Thymus (tissue), 11 donors: ENCODE measurements at regions not wholly inside any gene's neighbourhood (a gene's known extent, or its start where the extent isn't known, plus 50 kb on each side); places are given as distances from the start of the nearest gene placed in this dataset.

Experiments used
- DNase-seq, 9 donors: peaks; one replicate each; pipeline ENCODE4 v3.0.0-alpha.2; 2013; ENCODE audit warnings: low spot score in 9 of 9, low read depth in 6 of 9, missing footprints in 1 of 9
- H3K27ac ChIP-seq, 2 donors: one replicate each; pipeline ENCODE4 v1.5.1; 2013; ENCODE audit warnings: control low read depth in 1 of 2, low read depth in 1 of 2, low read length in 1 of 2, mild to moderate bottlenecking in 1 of 2, moderate library complexity in 1 of 2
- H3K27me3 ChIP-seq, 2 donors: one replicate each; pipeline ENCODE4 v1.5.1; 2013; ENCODE audit warnings: low read length in 1 of 2; ENCODE audit not compliant: control insufficient read depth in 2 of 2, insufficient read depth in 1 of 2
- H3K36me3 ChIP-seq, 2 donors: one replicate each; pipeline ENCODE4 v1.5.1; 2013; ENCODE audit warnings: low read length in 1 of 2, mild to moderate bottlenecking in 1 of 2, moderate library complexity in 1 of 2; ENCODE audit not compliant: control insufficient read depth in 2 of 2, insufficient read depth in 2 of 2
- H3K4me1 ChIP-seq, 2 donors: one replicate each; pipeline ENCODE4 v1.5.1; 2013; ENCODE audit warnings: low read length in 2 of 2; ENCODE audit not compliant: control insufficient read depth in 2 of 2, insufficient read depth in 2 of 2
- H3K4me3 ChIP-seq, 2 donors: one replicate each; pipeline ENCODE4 v1.5.1; 2013; ENCODE audit warnings: low read length in 2 of 2, control low read depth in 1 of 2, mild to moderate bottlenecking in 1 of 2
- H3K9me3 ChIP-seq, 2 donors: one replicate each; pipeline ENCODE4 v1.5.1; 2013; ENCODE audit warnings: low read length in 1 of 2, mild to moderate bottlenecking in 1 of 2; ENCODE audit not compliant: control insufficient read depth in 2 of 2, insufficient read depth in 1 of 2
- WGBS: extraction: QIAGEN DNeasy Blood & Tissue Kit; methylation state at CpG from one replicate; pipeline ENCODE4 v1.1.7; 2013; 5-methylcytosine and 5-hydroxymethylcytosine counted together
- donor health status: healthy.

DNA sequence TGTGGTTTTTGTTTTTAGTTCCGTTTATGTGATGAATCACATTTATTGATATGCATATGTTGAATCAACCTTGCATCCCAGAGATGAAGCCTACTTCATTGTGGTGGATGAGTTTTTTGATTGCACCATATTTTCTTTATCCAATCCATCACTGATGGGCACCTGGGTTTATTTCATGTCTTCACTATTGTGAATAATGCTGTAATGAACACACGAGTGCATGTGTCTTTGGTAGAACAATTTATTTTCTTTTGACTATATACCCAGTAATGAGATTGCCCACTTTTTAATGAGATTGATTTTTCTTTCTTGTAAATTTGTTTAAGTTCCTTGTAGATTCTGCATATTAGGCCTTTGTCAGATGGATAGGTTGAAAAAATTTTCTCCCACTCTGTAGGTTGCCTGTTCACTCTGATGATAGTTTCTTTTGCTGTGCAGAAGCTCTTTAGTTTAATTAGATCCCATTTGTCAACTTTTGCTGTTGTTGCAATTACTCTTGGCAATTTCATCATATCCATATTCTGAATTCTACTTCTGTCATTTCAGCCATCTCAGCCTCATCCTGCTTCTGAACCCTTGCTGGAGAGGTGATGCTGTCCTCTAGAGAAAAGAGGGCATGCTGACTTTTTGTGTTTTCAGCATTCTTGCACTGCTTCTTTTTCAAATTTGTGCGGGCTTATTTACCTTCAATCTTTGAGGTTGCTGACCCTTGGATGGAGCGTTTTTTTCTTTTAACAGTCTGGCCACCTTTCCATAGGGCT, 96.2 kb upstream of the CTAGE1 start:
- Histone ChIP-seq H3K4me1 (no peaks in the 10 kb centered on the region), H3K36me3 (no peaks in the 10 kb centered on the region), H3K4me3 (no peak overlapping the region), H3K27me3 (no peaks in the 10 kb centered on the region), H3K9me3 (peaks cover 0 to 1% of the 10 kb centered on the region in 2 donors), H3K27ac (no peak overlapping the region)
- DNase-seq, result no peak
- WGBS, result 97% methylated on average over 4 of the region's 4 CpGs

DNA sequence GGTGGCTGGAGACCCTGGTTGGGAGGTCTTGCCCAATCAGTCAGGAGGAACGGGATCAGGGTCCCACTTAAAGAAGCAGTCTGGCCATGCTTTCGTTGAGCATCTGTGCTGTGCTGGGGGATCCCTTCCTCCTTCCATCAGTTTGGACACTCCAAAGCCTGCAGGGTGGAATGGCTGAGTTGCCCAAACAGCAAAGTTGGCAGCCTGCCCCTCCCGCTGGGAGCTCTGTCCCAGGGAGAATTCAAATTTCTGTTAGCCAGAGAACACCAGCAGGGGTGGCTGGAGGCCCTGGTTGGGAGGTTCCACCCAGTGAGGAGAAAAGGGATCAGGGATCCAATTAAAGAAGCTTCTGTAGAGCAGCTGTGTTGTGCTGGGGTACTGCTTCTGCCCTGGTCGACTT, 96.9 kb upstream of the CTAGE1 start:
- Histone ChIP-seq H3K4me1 (no peaks in the 10 kb centered on the region), H3K27ac (no peak overlapping the region), H3K36me3 (no peaks in the 10 kb centered on the region), H3K27me3 (no peaks in the 10 kb centered on the region), H3K9me3 (peaks cover 0 to 1% of the 10 kb centered on the region in 2 donors), H3K4me3 (no peak overlapping the region)
- DNase-seq, result no peak
- 96% methylated on average over 4 of the region's 4 CpGs for WGBS

DNA sequence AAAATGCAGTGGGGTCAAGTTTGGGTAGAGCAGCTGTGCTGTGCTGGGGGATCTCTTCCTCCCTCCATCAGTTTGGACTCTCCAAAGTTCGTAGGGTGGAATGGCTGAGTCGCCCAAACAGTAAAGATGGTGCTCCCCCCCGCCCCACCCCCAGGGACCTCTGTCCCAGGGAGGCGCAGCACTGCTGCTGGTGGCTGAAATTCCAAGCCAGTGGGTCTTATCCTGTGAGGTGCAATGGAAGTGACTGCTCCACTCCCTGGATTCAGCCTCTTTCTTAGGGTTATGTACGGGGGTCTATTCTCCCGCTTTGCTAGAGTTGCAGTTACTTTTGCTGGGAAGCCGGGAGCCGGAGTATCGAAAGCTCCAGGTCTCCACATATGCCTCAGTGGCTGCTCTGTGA, 97.5 kb upstream of the CTAGE1 start:
- H3K27me3 ChIP-seq, result no peaks in the 10 kb centered on the region
- no peak overlapping the region for H3K4me3 ChIP-seq
- H3K36me3 ChIP-seq, result no peaks in the 10 kb centered on the region
- no peak for DNase-seq
- 95% methylated on average over 9 of the region's 9 CpGs for WGBS
- H3K4me1 ChIP-seq, result no peaks in the 10 kb centered on the region
- H3K27ac ChIP-seq, result no peak overlapping the region
- H3K9me3 ChIP-seq, result peaks cover 0 to 1% of the 10 kb centered on the region in 2 donors

DNA sequence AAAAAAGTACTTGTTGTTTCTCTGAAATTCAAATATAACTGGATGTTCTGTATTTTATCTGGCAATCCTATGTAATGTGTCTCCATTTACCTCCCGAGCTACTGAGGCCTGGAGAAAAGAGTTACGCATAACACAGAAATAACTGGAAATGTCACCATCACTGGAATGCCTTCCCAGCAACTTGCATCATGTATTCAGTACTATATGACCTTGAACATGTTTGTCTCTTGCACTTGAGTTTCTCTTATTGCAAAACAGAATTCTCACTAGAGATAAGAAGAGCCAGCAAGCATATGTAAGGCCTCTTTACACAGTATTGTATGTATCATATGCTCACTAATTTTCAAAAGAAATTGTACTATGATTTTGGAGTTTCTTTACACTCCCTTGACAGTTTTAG, 99.6 kb upstream of the CTAGE1 start:
- H3K4me1 ChIP-seq, result no peaks in the 10 kb centered on the region
- no peak overlapping the region for H3K27ac ChIP-seq
- H3K4me3 ChIP-seq, result no peak overlapping the region
- H3K9me3 ChIP-seq, result peaks cover 0 to 1% of the 10 kb centered on the region in 2 donors
- no peaks in the 10 kb centered on the region for H3K27me3 ChIP-seq
- no peaks in the 10 kb centered on the region for H3K36me3 ChIP-seq
- WGBS, result 96% methylated on average over 2 of the region's 2 CpGs
- no peak for DNase-seq

DNA sequence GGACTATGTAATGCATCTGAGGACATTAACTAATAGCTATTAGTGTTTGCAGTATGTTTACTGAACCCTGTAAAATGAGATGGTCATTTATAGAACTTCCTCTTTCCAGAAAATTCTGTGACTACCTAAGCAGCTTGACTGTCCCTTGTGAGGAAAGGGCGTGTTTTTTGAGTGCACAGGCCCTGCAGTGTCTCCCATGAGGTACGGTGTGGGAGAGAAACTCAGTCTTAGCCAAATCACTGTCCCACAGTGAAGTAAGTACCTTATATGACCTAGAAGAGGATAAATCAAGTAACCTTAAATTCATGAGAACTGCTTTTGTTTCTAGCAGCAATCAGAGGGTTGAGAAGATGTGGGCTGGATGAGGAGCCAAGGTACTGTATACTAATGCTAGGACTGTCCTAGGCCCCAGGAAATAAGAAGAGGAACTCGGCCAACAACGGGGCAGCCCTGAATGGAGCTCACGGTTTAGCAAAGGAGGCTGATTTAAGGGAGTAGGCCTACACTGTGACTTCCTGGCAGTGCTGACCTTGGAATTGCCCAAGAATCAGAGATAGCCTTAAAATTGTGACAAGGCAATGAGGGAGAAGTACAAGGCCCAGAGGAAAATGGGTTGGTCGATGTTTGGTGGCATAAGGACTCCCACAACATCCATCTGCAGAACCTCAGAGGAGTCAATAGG, 103.5 kb upstream of the CTAGE1 start:
- 58% methylated on average over 6 of the region's 6 CpGs for WGBS

DNA sequence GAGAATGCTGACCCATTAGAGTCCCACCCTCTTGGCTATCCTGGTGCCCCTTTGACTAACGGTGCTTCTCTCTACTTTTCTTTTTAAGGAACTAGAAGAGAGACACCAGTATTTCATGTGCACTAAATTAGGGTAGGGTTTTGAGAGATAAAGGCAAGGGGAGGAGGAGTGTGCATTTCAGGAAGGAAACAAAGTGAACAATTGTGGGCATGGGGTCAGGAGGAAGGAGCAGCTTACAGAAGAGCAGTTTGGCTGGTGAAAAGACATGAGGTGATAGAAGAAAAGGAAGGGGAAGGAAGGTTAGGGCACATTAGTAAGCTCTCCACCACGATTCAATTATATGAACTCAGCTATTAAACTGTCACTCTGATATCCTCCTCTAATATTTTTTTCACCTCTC, 105.8 kb upstream of the CTAGE1 start:
- Histone ChIP-seq H3K9me3 (no peaks in the 10 kb centered on the region), H3K36me3 (no peaks in the 10 kb centered on the region), H3K27me3 (no peaks in the 10 kb centered on the region), H3K4me3 (no peak overlapping the region), H3K27ac (no peak overlapping the region), H3K4me1 (no peaks in the 10 kb centered on the region)
- 10% methylated on average over 2 of the region's 2 CpGs for WGBS
- DNase-seq, result no peak

More for the DNA sequence above, 103.5 kb upstream of the CTAGE1 start:
- Histone ChIP-seq H3K9me3 (no peaks in the 10 kb centered on the region), H3K27ac (no peak overlapping the region), H3K4me1 (no peaks in the 10 kb centered on the region), H3K27me3 (no peaks in the 10 kb centered on the region), H3K4me3 (no peak overlapping the region), H3K36me3 (no peaks in the 10 kb centered on the region)
- no peak for DNase-seq

DNA sequence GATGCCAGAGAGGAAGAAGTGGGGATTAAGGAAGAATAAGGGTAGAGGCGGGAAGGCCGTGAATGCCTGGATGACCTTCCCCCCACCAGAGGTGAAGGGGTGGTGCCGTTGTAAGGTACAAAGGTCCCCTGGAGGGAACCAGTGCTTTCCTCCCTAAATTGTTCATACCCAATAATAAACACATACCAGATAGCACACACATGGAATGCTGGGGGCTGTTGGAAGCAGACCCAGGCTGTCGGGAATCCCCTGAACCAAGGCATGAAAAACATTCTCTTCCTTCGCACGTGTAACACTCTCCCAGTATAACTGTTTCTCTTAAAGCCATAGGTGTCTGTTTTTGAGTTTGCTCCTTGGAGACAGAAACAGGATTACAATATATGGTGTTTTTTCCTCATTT, 107.1 kb upstream of the CTAGE1 start:
- WGBS, result 88% methylated on average over 6 of the region's 6 CpGs
- Histone ChIP-seq H3K27me3 (no peaks in the 10 kb centered on the region), H3K4me3 (no peak overlapping the region), H3K4me1 (no peaks in the 10 kb centered on the region), H3K27ac (no peak overlapping the region), H3K36me3 (no peaks in the 10 kb centered on the region), H3K9me3 (no peaks in the 10 kb centered on the region)
- DNase-seq, result no peak

DNA sequence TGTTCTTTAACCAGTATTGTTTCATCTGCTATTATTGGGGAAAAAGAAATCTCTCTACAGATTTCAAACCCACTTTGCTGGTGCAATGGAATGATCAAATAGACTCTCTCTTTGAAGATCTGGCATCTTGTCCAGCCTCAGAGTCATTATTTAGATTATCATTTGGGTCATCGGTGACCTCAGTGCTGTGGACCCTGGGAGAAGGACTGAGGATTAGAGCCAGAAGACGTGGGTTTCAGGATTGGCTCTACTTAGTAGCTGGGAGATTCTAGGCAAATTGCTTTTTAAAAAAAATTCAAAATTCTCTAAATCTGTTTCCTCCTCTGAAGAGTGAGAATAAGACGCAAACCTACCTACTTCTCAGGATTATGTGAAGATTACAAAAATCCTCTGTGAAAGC, 107.6 kb upstream of the CTAGE1 start:
- no peaks in the 10 kb centered on the region for H3K36me3 ChIP-seq
- no peak overlapping the region for H3K4me3 ChIP-seq
- no peaks in the 10 kb centered on the region for H3K9me3 ChIP-seq
- H3K27me3 ChIP-seq, result no peaks in the 10 kb centered on the region
- H3K4me1 ChIP-seq, result no peaks in the 10 kb centered on the region
- no peak overlapping the region for H3K27ac ChIP-seq
- no peak for DNase-seq
- whole genome bisulfite sequencing, result 93% methylated on average over 3 of the region's 3 CpGs

DNA sequence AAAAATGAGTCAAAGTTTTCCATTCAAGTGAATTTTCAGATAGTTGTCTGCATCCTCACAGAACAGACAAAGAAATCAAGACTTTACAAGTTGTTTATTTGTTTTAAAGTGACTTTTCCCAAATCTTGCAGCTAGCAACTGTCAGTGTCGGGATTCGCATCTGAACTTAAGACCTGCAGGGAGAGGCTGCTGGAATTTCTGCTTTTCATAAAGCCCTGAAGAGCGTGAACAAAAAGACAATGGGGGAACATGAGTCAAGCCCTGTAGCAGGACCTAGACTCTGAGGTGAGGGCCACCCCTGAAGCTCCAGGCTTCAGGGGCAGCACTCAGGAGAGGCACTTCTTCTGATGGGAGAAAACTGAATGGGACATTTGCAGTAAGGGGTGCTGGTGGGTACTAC, 108.2 kb upstream of the CTAGE1 start:
- 86% methylated on average over 3 of the region's 3 CpGs for WGBS

More for the DNA sequence above, 108.2 kb upstream of the CTAGE1 start:
- DNase-seq, result no peak
- Histone ChIP-seq H3K4me1 (no peaks in the 10 kb centered on the region), H3K9me3 (no peaks in the 10 kb centered on the region), H3K27ac (no peak overlapping the region), H3K4me3 (no peak overlapping the region), H3K27me3 (no peaks in the 10 kb centered on the region), H3K36me3 (no peaks in the 10 kb centered on the region)
